ENCODE measurements at regions not wholly inside any gene's neighbourhood (a gene's known extent, or its start where the extent isn't known, plus 50 kb on each side); places are given as distances from the start of the nearest gene placed in this dataset.

DNA sequence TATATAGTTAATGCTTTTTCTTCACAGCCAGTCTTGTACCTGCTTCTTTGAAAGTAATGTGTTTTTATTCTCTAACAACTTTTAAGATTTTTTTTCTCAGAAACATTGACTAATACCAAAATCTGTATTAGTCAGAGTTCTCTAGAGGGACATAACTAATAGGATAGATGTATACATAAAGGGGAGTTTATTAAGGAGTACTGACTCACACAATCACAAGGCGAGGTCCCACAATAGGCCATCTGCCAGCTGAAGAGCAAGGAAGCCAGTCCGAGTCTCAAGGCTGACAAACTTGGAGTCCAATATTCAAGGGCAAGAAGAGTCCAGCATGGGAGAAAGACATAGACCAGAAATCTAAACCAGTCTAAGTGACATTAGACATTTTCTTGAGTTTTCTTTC lies 140.0 kb downstream of the RAB38 start:
- TF ChIP-seq, protein P1, sequence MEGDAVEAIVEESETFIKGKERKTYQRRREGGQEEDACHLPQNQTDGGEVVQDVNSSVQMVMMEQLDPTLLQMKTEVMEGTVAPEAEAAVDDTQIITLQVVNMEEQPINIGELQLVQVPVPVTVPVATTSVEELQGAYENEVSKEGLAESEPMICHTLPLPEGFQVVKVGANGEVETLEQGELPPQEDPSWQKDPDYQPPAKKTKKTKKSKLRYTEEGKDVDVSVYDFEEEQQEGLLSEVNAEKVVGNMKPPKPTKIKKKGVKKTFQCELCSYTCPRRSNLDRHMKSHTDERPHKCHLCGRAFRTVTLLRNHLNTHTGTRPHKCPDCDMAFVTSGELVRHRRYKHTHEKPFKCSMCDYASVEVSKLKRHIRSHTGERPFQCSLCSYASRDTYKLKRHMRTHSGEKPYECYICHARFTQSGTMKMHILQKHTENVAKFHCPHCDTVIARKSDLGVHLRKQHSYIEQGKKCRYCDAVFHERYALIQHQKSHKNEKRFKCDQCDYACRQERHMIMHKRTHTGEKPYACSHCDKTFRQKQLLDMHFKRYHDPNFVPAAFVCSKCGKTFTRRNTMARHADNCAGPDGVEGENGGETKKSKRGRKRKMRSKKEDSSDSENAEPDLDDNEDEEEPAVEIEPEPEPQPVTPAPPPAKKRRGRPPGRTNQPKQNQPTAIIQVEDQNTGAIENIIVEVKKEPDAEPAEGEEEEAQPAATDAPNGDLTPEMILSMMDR (conservative IDR thresholded peaks at IDR 0.05; ENCODE audit: low read depth in 2 of 2): no peak
- TF ChIP-seq POLR2AphosphoS5 (IDR thresholded peaks at IDR 0.05; ENCODE audit: low read depth) (no peak), EZH2 (IDR thresholded peaks at IDR 0.05; ENCODE audit: low read depth, unreplicated experiment) (no peak), ZNF331 (CRISPR knock-in tag; IDR thresholded peaks at IDR 0.05; ENCODE audit: low read depth) (no peak), NANOG (IDR thresholded peaks at IDR 0.05; ENCODE audit: borderline replicate concordance) (no peak), STAT1 (IDR thresholded peaks at IDR 0.05; ENCODE audit: unreplicated experiment) (no peak), CREB1 (CRISPR knock-in tag; IDR thresholded peaks at IDR 0.05; ENCODE audit: low read depth) (no peak)
- TF ChIP-seq, protein P2, sequence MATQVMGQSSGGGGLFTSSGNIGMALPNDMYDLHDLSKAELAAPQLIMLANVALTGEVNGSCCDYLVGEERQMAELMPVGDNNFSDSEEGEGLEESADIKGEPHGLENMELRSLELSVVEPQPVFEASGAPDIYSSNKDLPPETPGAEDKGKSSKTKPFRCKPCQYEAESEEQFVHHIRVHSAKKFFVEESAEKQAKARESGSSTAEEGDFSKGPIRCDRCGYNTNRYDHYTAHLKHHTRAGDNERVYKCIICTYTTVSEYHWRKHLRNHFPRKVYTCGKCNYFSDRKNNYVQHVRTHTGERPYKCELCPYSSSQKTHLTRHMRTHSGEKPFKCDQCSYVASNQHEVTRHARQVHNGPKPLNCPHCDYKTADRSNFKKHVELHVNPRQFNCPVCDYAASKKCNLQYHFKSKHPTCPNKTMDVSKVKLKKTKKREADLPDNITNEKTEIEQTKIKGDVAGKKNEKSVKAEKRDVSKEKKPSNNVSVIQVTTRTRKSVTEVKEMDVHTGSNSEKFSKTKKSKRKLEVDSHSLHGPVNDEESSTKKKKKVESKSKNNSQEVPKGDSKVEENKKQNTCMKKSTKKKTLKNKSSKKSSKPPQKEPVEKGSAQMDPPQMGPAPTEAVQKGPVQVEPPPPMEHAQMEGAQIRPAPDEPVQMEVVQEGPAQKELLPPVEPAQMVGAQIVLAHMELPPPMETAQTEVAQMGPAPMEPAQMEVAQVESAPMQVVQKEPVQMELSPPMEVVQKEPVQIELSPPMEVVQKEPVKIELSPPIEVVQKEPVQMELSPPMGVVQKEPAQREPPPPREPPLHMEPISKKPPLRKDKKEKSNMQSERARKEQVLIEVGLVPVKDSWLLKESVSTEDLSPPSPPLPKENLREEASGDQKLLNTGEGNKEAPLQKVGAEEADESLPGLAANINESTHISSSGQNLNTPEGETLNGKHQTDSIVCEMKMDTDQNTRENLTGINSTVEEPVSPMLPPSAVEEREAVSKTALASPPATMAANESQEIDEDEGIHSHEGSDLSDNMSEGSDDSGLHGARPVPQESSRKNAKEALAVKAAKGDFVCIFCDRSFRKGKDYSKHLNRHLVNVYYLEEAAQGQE (IDR thresholded peaks at IDR 0.05; ENCODE audit: unreplicated experiment): no peak
- TF ChIP-seq, protein P3, sequence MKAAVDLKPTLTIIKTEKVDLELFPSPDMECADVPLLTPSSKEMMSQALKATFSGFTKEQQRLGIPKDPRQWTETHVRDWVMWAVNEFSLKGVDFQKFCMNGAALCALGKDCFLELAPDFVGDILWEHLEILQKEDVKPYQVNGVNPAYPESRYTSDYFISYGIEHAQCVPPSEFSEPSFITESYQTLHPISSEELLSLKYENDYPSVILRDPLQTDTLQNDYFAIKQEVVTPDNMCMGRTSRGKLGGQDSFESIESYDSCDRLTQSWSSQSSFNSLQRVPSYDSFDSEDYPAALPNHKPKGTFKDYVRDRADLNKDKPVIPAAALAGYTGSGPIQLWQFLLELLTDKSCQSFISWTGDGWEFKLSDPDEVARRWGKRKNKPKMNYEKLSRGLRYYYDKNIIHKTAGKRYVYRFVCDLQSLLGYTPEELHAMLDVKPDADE (IDR thresholded peaks at IDR 0.05): no peak

Data from GM23338 (cell line).